ENCODE measurements at regions not wholly inside any gene's neighbourhood (a gene's known extent, or its start where the extent isn't known, plus 50 kb on each side); places are given as distances from the start of the nearest gene placed in this dataset.

- TF ChIP-seq EZH2 (IDR thresholded peaks at IDR 0.05; ENCODE audit: insufficient read depth, poor library complexity, severe bottlenecking) (no peak), EZH2phosphoT487 (IDR thresholded peaks at IDR 0.05; ENCODE audit: insufficient read depth, low read depth) (no peak)
Measured at GRCh38 chr5:36521219-36521618, 85.2 kb upstream of the SLC1A3 start.
